ENCODE measurements at regions not wholly inside any gene's neighbourhood (a gene's known extent, or its start where the extent isn't known, plus 50 kb on each side); places are given as distances from the start of the nearest gene placed in this dataset.
"Not testable (repeated sequence)": the region's sequence is repeated elsewhere in the genome, so short reads cannot be mapped to it uniquely, and the experiment has no call there.

GRCh38 chr14:57150449-57150848 lies 118.3 kb downstream of the EXOC5 start:
- DNase-seq (ENCODE audit: low spot score): no peak

DNA sequence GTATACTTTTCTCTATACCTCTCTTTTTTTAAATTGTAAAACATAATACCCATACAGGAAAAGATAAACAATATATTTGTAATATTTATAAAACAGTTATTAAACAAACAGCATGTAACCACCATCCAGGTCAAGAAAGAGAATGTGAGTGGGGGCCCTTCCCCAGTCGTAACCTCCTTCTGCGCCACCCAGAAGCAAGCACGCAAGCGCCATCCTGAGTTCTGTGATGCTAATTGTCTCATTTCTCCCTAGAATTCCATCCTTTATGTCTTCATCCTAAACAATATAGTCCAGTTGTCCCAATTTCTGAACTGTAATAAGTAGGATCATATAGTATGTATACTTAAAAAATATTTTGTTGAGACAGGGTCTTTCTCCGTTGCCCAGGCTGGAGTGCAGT lies 129.5 kb downstream of the EXOC5 start:
- no peak for DNase-seq (ENCODE audit: low spot score)

DNA sequence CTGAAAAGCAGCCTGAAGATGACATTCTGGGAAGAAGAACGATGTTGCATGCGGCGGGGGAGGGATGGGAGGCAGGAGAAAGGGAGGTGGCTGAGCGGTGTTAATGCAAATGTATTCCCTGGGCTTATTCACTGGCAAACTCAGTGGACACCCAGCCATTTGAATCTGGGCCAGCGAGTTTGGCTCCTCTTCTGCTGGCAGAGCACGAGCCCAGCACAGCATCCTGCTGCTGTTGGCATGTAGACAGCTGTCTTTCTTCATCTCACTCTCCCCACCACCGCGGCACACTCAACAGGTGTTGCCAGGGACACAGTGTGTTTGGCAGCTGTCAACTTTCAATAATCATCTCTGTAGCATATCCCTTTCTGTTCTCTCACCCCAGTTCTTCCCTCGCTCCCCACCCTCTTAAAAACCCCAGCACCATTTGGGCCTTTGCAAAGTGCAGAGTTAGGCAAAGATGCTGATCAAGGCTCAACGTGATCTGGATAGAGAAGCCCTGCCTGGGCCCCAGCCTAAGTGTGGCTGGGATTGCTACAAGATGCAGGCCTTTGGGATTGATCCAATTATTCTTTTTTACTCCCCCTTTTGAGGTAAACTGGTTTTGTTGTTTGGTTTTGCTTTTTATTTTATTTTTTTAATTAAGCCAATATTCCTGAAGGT lies 131.9 kb downstream of the EXOC5 start:
- DNase-seq (ENCODE audit: low spot score): no peak

DNA sequence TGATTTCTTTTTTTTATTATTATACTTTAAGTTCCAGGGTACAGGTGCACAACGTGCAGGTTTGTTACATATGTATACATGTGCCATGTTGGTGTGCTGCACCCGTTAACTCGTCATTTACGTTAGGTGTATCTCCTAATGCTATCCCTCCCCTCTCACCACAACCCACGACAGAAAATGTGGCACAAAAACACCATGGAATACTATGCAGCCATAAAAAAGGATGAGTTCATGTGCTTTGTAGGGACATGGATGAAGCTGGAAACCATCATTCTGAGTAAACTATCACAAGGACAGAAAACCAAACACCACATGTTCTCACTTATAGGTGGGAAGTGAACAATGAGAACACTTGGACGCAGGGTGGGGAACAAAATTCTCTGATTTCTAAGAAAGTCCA lies 140.9 kb downstream of the EXOC5 start:
- not testable (repeated sequence) for DNase-seq (ENCODE audit: low spot score)

GRCh38 chr14:57122129-57122528 lies 146.6 kb downstream of the EXOC5 start:
- DNase-seq (ENCODE audit: low spot score): no peak

GRCh38 chr14:57112072-57112807 lies 156.5 kb downstream of the EXOC5 start:
- DNase-seq (ENCODE audit: low spot score): not testable (repeated sequence)

DNA sequence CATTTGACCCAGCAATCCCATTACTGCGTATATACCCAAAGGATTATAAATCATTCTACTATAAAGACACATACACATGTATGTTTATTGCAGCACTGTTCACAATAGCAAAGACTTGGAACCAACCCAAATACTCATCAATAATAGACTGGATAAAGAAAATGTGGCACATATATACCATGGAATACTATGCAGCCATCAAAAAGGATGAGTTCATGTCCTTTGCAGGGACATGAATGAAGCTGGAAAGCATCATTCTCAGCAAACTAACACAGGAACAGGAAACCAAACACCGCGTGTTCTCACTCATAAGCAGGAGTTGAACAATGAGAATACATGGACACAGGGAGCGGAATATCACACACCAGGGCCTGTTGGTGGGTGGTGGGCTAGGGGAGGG lies 158.3 kb downstream of the EXOC5 start:
- not testable (repeated sequence) for DNase-seq (ENCODE audit: low spot score)

DNA sequence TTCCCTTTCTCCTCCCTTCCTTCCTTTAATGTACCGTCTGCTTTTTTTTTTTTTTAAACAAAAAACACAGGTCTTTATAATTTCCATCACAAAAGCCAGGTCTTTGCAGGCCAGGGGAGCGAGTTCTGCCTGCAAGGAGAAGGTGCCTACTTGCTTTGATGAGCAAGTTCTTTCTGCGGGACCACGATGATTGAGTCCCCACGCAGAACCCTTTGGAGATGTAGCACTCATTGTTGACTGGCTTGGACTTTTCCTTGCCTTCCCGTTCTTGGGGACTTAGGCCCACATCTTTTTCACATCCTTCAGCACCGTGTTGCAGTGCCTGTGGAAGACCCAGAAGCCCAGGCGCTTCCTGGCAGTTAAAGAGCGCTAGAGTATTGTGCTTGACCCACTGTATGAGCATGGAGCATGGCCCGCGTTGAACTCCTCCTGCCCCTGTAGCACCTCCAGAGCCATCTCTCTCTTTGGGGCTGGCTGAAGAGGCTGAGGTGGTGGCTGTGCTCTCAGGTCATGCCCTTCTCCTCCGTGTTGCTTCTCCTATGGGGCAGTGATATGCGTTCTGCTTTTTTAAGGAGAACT lies 177.6 kb downstream of the EXOC5 start:
- no peak for DNase-seq (ENCODE audit: low spot score)

DNA sequence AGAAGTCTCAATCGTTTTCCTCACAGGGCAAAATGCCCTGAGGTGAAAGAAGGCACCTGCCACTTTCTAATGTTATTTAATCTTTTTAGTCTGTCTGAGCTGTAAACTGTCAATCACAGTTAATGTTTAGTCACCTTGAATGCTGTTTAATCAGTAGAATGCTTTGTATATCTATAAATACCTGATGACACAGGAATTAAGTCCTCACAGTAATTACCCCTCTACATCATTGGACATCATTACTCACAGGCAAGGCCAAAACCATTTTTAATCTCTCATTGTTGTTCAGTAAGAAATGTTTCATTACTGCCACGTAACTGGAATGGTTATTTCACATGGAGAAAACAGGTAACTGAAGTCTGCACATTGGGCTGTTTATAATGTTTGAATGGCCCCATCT lies 178.8 kb downstream of the EXOC5 start:
- DNase-seq (ENCODE audit: low spot score): no peak

DNA sequence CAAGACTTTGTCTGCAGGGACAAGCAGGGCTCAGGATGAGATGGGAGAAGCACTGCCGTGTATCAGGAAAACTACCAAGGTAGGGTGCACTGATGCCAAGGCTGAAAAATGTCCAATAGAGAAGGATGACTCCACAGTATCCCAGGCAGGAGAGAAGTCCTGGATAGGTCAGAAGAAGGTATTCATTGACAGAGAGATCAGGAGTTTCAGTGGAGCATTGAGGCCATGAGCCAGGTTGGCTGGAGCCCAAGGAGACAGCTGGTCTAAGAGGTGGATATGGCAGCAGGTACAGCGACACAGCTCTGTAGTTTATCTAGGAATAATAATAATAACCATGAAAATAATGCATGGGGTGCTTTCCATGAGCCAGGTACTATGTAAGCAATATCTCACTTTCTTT lies 180.9 kb downstream of the EXOC5 start:
- DNase-seq (ENCODE audit: low spot score): no peak

- no peak for DNase-seq (ENCODE audit: low spot score)
Observed at GRCh38 chr14:57086271-57087162, 182.2 kb downstream of the EXOC5 start.

DNA sequence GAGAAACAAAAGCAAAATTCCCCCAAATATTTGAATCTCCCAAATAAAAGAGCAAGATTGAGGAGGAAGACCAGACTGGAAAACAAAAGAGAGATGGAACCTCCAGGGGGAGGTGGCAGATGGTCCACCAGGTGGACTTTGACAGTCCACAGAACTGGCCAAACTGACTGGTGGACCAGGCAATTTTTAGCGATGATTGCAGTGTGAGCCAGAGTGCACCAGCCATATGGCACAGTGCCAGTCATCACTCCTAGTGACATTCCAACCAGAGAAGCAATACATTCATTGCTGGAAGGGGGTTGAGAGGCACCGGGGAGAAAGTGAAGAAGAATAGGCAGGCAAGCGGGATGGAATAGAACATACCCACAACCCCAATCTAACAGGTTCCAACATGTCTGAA lies 182.9 kb downstream of the EXOC5 start:
- no peak for DNase-seq (ENCODE audit: low spot score)

GRCh38 chr14:57085043-57085442 lies 183.7 kb downstream of the EXOC5 start:
- no peak for DNase-seq (ENCODE audit: low spot score)

DNA sequence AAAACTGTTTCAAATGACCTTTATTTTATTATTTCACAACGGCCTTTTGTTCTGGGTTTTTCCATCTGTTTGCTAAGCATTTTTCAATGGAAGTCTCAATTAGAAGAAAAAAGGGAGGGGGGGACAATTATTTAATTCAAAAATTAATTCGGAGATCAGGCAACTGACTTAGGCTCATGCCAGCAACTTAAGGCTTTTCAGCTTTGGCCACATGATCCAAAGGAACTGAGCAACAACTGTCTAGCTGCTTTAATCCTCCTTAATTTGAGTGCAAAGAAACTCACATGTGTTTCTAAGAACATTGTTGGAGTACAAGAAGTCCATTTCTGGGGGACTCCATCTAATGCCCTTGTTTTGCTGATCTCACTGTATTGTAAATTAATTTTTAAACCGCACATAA lies 188.0 kb downstream of the EXOC5 start:
- no peak for DNase-seq (ENCODE audit: low spot score)

GRCh38 chr14:57078054-57078453 lies 190.7 kb downstream of the EXOC5 start:
- no peak for DNase-seq (ENCODE audit: low spot score)

DNA sequence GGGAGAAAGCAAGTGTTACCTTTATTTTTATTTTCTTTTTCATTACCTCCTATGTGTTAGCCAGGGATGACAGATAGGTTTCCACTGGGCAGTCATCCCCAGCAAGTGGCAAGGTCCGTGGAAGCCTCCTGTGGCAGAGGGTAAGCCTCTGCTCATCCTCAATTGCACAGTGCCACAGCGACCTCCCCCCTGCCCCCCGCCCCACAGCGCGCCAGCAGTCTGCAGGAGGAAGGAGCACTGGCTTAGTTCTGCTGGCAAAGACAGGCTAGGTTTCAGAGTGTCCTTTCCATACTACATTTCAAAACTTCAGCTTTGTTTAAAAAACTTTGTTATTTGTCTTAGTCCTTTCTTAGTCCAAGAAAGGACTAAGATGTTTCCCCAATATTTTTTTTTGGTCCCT lies 194.7 kb downstream of the EXOC5 start:
- DNase-seq (ENCODE audit: low spot score): no peak

DNA sequence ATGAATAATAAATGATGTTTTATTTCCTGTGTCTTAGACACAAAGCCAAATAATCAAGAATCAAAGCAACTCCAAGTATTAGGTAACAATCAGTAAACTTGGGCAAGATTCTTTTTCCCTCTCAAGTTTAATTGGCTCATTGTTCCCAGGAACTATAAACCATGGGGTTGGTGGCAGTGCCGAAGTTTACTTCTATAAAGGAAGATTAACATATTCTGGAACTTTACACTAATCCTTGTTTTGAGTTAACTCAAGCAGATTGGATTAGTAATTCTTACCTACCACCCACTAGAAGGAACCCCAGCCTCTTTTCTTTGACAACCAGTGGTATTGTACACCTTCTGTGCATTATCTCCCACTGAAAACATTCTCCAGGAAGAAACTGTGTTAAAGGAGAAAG lies 197.1 kb downstream of the EXOC5 start:
- DNase-seq (ENCODE audit: low spot score): no peak

GRCh38 chr14:57069702-57070101 lies 199.0 kb downstream of the EXOC5 start:
- no peak for DNase-seq (ENCODE audit: low spot score)

GRCh38 chr14:57068511-57068910 lies 200.2 kb downstream of the EXOC5 start:
- DNase-seq (ENCODE audit: low spot score): no peak

- DNase-seq (ENCODE audit: low spot score): no peak
Observed at GRCh38 chr14:57066887-57067513, 201.7 kb downstream of the EXOC5 start.

DNA sequence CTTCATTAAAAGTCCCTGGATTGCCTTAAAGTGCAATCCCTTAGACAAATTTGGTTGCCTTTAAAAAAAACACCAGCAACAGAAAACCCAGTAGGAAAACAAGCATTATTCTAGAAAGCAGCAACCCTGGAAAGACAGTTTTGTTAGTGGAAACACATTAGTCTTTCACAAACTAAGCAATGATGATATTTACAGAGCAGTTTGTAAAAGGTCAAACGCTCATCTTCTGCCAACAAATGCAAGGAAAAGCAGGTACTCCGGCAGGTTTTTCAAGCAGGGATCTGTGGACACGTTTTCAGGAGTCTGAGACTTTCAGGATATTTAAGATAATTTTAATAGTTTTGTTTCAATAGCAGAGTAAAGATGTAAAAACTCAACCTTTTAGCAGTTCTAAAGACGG lies 202.2 kb downstream of the EXOC5 start:
- no peak for DNase-seq (ENCODE audit: low spot score)

Measured in LoVo (cell line).